ENCODE measurements at regions not wholly inside any gene's neighbourhood (a gene's known extent, or its start where the extent isn't known, plus 50 kb on each side); places are given as distances from the start of the nearest gene placed in this dataset.

GRCh38 chr6:21906826-21907225, 313.3 kb downstream of the SOX4 start:
- Histone ChIP-seq H3K27ac (no peak overlapping the region), H3K27me3 (no peaks in the 10 kb centered on the region), H3K4me3 (no peak overlapping the region), H3K9me3 (no peaks in the 10 kb centered on the region), H3K4me1 (no peaks in the 10 kb centered on the region), H3K36me3 (no peaks in the 10 kb centered on the region)
- no peak for TF ChIP-seq POLR2AphosphoS5 (IDR thresholded peaks at IDR 0.05; ENCODE audit: insufficient read depth in 1 of 2, low read depth in 1 of 2)
- TF ChIP-seq CTCF (IDR thresholded peaks at IDR 0.05): no peak
- no peak for TF ChIP-seq POLR2A (IDR thresholded peaks at IDR 0.05)
- intact Hi-C loops (cut with DNase I): no loop called here
- no peak for DNase-seq (ENCODE audit: extremely low spot score in 2 of 2)

- H3K4me3 ChIP-seq: no peak overlapping the region
- no peak for DNase-seq (ENCODE audit: extremely low spot score in 2 of 2)
- no peaks in the 10 kb centered on the region for H3K36me3 ChIP-seq
- no peak for TF ChIP-seq POLR2AphosphoS5 (IDR thresholded peaks at IDR 0.05; ENCODE audit: insufficient read depth in 1 of 2, low read depth in 1 of 2)
- no peak for TF ChIP-seq POLR2A (IDR thresholded peaks at IDR 0.05)
- no peak for TF ChIP-seq CTCF (IDR thresholded peaks at IDR 0.05)
- H3K9me3 ChIP-seq: no peaks in the 10 kb centered on the region
- no peaks in the 10 kb centered on the region for H3K4me1 ChIP-seq
- intact Hi-C loops (cut with DNase I): no loop called here
- no peaks in the 10 kb centered on the region for H3K27me3 ChIP-seq
- H3K27ac ChIP-seq: no peak overlapping the region
Observed at GRCh38 chr6:21907291-21907690, 313.7 kb downstream of the SOX4 start.

- Histone ChIP-seq H3K9me3 (no peaks in the 10 kb centered on the region), H3K4me3 (no peak overlapping the region), H3K27ac (no peak overlapping the region), H3K36me3 (no peaks in the 10 kb centered on the region), H3K27me3 (no peaks in the 10 kb centered on the region), H3K4me1 (no peaks in the 10 kb centered on the region)
- TF ChIP-seq POLR2A (IDR thresholded peaks at IDR 0.05) (no peak), CTCF (IDR thresholded peaks at IDR 0.05) (no peak), POLR2AphosphoS5 (IDR thresholded peaks at IDR 0.05; ENCODE audit: insufficient read depth in 1 of 2, low read depth in 1 of 2) (no peak)
- intact Hi-C loops (cut with DNase I): no loop called here
- no peak for DNase-seq (ENCODE audit: extremely low spot score in 2 of 2)
Observed at GRCh38 chr6:21908161-21908848, 314.8 kb downstream of the SOX4 start.

GRCh38 chr6:21909321-21909720, 315.8 kb downstream of the SOX4 start:
- Histone ChIP-seq H3K9me3 (no peaks in the 10 kb centered on the region), H3K36me3 (no peaks in the 10 kb centered on the region), H3K4me1 (peaks cover 5% of the 10 kb centered on the region), H3K27me3 (no peaks in the 10 kb centered on the region), H3K27ac (no peak overlapping the region), H3K4me3 (no peak overlapping the region)
- TF ChIP-seq POLR2A (IDR thresholded peaks at IDR 0.05) (no peak), POLR2AphosphoS5 (IDR thresholded peaks at IDR 0.05; ENCODE audit: insufficient read depth in 1 of 2, low read depth in 1 of 2) (no peak), CTCF (IDR thresholded peaks at IDR 0.05) (no peak)
- intact Hi-C loops (cut with DNase I): no loop called here
- DNase-seq (ENCODE audit: extremely low spot score in 2 of 2): no peak

- DNase-seq (ENCODE audit: extremely low spot score in 2 of 2): no peak
- no peak overlapping the region for H3K4me3 ChIP-seq
- no peaks in the 10 kb centered on the region for H3K27me3 ChIP-seq
- H3K36me3 ChIP-seq: no peaks in the 10 kb centered on the region
- no peaks in the 10 kb centered on the region for H3K9me3 ChIP-seq
- TF ChIP-seq POLR2AphosphoS5 (IDR thresholded peaks at IDR 0.05; ENCODE audit: insufficient read depth in 1 of 2, low read depth in 1 of 2) (no peak), POLR2A (IDR thresholded peaks at IDR 0.05) (no peak), CTCF (IDR thresholded peaks at IDR 0.05) (no peak)
- intact Hi-C loops (cut with DNase I): no loop called here
- no peak overlapping the region for H3K27ac ChIP-seq
- peaks cover 5% of the 10 kb centered on the region for H3K4me1 ChIP-seq
Observed at GRCh38 chr6:21911208-21911607, 317.7 kb downstream of the SOX4 start.
